GM18507 (cell line): ENCODE measurements at regions not wholly inside any gene's neighbourhood (a gene's known extent, or its start where the extent isn't known, plus 50 kb on each side); places are given as distances from the start of the nearest gene placed in this dataset.

ENCODE experiments used
- DNase-seq: peaks from one replicate; pipeline ENCODE4 v3.0.0; 2011; ENCODE audit warnings: low read depth; ENCODE audit not compliant: insufficient read length; ENCODE audit errors: extremely low spot score
- FAIRE-seq: peaks from 2 replicates; lab custom pipeline; 2011; peaks lifted over from hg19 to GRCh38; lab: Jason Lieb, UNC

DNA sequence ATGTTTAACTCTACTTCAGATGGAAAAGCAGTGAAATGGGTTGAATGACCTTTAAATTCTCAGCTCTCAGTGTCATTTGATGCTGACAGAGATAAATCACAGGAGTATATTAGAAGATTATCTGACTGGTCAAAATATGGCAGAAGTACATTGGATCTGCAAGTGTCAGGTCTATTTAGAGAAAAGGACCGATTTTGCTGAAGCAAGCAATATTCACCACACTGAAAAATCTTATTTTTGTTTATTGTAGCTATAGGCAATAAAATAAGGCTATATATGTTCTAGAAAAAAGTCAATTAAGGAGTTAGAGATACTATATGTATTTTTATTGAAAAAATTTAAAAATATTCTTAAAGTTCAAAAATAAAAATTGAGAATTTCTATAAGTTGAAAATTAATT is 325.3 kb downstream of the CXXC4 start:
- FAIRE-seq, result no peak
- DNase-seq, result no peak

DNA sequence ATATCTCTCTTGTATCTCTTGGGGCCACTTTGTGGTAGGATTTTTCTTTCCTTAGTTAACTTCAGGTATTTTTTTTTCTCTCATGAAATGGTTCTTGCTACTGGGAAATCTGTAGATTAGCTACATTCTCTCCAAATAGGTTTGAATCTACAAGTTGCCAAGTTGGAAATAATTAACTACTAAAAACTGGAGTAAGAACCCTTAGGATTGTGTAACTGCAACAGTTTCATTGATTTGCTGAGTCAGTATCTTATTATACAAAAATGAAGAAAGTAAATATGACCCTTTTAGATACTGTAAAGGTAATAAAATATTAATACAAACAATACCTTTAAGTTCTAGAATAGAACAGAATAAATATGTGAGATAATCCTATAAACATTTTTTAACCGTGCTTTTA is 327.9 kb downstream of the CXXC4 start:
- FAIRE-seq (no peak), DNase-seq (no peak)

DNA sequence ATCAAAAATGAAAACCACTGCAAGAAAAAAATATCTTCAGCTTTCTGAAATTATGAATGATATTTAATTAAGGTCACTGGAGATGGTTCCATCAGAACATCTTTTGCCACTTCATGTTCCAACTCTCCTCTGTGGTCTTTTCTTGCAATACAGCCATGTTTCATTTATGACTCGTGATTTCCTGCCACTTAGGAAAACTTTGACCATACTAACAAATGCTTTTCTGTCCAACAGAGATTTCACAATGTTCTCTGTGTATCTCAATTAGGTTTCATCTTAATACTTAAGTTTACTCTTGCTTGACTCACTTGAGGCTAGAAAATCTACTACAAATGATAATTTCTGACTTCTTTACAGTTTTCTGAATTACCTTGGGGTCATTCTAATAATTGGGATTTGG is 330.9 kb downstream of the CXXC4 start:
- no peak for DNase-seq
- FAIRE-seq, result no peak

DNA sequence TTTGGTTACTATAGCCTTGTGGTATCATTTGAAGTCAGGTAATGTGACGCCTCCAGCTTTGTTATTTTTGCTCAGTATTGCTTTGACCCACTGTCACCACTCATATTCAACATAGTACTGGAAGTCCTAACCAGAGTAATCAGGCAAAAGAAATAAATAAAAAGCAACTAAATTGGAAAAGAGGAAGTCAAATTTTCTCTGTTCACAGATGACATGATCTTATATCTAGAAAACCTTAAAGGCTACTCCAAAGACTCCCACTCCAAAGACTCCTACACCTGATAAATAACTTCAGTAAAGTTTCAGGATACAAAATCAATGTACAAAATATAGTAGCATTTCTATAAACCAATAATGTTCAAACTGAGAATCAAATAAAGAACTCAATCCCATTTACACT is 348.6 kb downstream of the CXXC4 start:
- FAIRE-seq (no peak), DNase-seq (no peak)

DNA sequence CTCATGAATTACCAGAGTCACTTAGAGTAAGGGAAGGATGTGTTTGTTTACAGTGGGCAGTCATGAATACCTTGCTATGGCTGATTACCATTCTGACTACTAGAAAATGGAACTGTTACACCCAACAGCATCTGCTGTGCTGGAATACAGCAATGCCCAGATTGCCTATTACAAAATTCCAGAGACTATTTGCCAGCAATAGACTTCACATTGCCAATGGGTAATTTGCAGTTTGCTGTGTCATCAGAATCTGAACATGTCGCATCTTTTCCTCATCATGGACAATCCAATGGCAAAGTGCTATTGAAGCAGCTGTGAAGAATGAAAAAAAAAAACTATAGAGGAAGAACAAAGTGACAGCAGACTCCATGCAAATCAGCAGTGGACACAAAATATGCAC is 356.6 kb downstream of the CXXC4 start:
- DNase-seq (no peak), FAIRE-seq (no peak)

DNA sequence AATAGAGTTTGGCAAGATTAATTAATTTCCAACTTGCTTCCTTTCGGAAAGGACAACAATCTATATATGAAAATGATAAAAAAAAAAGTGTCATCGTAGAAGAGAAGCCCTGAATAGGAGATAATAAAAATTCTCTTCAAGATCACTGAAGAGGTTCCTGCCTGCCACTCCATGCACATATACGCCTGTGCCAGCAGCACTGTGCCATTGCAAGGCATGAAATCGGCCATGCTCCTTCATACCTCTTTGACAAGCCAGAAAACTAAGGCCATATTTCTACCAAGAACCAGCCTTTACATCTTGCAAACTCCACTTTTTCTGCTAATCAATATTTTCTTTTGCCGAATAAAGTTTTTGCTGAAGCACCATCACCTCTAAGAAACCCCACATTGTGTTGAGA is 365.5 kb downstream of the CXXC4 start:
- no peak for FAIRE-seq
- no peak for DNase-seq

DNA sequence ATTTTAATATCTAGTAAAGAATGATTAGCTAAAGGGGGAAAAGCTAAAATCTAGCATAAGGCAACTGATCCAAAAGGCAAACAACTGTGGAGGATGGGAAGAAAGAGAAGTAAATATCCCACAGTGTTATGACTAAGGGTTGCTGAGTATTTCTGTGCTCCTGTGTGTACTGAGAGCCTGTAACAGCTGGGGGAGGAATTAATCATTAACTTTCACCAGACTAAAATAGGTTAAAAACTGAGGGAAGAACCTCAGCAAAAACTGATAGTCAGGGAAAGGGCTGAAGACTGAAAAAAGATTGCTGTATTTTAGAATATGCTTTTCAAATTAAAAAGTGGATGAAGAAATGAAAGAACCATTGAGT is 365.9 kb downstream of the CXXC4 start:
- FAIRE-seq (no peak), DNase-seq (no peak)

DNA sequence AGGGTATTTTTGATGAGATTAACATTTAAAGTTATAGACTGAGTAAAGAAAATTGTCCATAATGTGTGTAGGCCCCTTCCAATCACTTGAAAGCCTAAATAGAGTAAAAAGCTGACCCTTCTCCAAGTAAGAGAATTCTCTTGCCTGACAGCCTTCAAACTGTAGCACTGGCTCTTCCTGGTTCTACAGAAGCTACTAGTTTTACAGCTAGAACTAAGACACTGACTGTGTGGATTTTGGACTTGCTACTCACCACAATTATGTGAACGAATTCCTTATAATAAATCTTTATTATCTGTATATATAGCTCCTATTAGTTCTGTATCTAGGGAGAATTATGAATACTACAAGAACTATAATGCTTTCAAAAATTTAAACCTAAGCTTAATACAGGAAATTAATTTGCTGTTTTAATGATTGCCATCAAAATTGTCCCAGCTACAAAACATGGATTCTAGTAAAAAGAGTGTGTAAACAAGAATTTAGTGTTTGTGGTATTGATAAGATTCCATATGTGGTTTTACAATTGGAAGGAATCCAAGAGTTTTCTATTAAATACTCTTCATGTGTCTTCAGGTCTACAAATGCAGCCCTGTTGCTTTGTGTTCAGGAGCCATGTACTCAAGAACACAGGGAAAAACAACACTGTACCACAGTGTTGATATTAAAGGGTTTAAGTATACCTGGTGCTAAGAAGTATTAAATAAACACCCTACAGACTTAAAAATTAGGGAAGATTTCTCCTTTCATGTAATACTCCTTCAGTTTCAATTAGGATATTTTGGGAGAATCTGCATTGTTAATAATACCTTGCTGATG is 366.5 kb downstream of the CXXC4 start:
- FAIRE-seq (no peak), DNase-seq (no peak)

DNA sequence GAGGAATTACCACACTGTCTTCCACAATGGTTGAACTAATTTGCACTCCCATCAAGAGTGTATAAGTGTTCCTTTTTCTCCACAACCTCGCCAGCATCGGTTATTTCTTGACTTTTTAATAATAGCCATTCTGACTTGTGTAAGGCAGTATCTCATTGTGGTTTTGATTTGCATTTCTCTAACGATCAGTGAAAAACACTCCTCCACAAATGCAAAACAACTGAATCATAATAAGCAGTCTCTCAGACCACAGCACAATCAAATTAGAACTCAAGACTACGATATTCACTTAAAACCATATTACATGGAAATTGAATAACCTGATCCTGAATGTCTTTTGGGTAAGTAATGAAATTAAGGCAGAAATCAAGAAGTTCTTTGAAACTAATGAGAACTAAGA is 371.7 kb downstream of the CXXC4 start:
- DNase-seq (no peak), FAIRE-seq (no peak)

DNA sequence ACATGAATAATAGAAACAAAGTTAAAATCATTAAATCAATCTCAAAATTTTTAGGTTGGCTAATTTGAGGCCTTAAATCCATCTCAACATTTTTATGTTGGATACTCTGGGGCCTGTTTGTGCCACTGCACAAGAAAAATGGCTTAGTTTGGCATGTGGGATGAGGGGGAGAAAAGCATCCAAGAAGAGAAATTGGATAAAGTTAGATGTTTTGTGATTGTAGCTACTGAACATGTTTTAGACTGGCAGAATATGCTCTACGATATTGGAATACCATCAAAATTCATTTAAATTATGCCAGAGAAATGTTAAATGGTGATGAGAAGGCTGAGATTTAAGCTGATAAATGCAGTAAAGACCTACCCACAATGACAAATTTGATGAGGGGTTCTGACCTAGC is 376.9 kb downstream of the CXXC4 start:
- FAIRE-seq (no peak), DNase-seq (no peak)

DNA sequence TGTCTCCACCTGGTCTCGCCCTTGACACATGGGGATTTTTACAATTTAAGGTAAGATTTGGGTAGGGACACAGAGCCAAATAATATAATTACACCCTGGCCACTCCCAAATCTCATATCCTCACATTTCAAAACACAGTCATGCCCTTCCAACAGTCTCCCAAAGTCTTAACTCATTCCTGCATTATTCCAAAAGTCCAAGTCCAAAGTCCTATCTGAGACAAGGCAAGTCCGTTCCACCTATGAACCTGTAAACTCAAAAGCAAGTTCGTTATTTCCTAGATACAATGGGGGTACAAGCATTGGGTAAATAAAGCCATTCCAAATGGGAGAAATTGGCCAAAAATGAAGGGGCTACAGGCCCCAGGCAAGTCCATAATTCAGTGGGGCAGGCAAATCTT is 380.8 kb downstream of the CXXC4 start:
- no peak for FAIRE-seq
- DNase-seq, result no peak

DNA sequence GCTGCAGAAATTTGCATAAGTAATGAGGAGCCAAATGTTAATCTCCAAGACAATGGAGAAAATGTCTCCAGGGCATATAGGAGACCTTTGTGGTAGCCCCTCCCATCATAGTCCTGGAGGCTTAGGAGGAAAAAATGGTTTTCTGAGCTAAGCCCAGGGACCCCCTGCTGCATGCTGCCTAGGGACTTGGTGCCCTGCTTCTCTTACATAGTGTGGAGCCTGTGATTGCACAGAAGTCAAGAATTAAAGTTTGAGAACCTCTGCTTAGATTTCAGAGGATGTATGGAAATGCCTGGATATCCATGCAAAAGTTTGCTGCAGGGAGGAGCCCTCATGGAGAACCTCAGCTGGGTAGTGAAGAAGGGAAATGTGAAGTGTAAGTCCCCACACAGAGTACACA is 379.4 kb upstream of the TACR3 start:
- FAIRE-seq, result no peak
- DNase-seq, result no peak

DNA sequence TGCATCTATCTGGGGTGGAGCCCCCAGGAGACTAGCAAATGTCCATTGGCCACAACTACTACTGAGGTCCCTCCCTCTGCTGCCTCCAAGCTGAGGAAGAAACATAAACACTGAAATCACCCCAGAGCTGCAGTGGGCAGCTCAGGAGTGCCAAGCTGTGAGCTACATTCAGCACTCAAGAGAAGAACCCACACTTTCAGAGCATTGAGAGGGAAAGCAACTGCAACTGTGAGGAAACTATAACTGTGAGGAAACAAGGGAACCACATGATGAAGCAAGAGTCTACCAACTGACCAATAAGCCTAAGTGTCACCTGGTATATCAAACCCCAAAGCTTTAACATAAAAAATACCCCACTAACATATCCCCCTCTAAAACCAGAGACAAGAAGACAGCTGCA is 373.5 kb upstream of the TACR3 start:
- DNase-seq (no peak), FAIRE-seq (no peak)

DNA sequence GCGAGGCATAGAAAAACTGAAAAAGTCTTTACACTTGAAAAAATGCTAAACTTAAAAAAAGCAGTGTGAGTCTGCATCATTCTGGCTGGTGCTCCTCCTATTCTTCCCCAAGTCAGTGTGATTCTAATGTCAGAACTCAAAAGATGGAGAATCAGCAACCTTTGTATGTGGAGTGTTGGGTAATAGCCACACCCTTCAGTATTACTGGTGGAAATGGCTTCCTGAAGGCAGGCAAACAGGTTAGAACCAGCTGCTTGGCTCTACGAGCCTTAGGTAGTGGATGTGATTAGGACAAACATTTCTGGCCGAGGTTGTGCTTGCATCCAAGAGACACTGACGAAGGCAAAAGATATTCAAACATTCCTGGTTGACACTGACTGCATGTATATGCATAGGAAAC is 353.4 kb upstream of the TACR3 start:
- FAIRE-seq (no peak), DNase-seq (no peak)

DNA sequence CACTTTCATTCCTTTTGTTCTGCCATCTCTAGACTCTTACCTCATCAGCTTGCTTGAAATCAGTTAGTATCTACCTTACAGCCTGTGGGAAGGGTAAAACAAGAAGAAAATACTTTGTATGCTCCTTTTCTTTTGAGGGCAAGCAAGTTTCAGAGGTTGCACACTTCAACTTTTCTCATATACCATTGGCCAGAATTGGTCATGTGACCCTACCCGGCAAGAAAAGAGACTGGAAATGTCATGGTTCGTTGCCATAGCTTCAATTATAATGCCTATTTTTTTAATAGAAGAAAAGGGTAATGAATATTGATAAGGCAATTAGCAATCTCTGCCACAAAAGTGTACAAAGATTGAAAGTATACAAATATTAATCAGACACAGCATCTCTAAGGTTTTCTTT is 346.7 kb upstream of the TACR3 start:
- DNase-seq, result no peak
- FAIRE-seq, result no peak

DNA sequence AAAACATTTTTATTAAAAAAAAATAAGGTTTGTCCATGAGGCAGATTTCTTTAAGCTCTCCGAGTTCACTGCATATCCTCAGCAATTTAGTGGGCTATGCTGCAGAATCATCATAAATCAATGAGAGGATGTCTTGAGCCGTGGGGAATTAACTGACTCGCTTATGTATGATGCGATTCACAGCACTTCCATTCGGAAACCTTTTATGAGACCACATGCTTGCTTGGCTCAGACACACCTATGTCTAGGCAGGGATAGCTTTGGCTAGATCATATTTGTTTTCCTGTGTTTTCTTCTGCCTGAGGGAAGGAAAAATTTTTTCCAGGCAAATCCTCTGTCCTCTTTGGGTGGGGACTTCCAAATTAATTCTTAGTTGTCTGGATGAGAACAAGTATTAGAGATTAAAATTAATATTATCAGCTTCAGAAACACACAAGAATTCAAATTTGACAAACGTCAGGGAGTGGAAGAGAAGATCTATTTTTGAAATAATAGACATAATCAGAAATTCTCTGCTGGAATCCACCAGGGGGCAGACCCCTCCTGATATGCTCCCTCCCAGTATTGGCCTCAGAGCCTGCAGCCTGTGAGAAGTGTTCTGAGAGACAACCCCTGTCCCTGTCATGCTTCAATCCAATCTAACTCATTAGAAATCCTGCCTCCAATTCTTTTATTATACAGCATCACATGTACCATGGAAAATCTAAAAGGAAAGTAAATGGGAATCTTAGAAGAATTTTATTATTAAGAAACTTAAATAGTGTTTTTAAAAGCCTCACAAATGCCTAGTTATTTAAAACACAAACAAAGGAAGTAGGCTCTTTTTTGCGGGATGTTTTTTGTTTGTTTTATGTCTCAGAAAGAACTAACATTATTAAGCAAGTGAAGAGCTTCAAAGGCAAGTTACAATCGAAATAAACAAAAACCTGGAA is 345.1 kb upstream of the TACR3 start:
- FAIRE-seq (peak; percentile 75), DNase-seq (no peak)

DNA sequence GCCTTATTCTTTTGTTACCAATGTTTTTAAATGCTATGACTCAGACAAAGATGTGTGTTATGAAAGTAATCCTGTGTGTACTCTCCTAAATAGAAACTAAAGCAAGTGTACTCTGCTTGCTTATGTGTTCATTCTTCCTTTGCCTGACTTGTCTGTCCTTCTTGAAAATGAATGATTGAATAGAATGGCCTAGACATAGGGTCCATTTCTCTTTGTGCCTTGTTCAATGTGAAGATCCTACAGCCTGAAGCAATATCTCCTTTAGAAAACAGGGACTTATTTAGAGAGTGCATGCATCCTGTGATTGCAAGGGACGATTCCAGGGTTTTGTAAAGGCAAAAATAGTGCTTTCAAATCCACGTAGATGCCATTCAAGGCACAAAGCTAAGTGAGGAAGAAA is 343.6 kb upstream of the TACR3 start:
- FAIRE-seq, result no peak

DNA sequence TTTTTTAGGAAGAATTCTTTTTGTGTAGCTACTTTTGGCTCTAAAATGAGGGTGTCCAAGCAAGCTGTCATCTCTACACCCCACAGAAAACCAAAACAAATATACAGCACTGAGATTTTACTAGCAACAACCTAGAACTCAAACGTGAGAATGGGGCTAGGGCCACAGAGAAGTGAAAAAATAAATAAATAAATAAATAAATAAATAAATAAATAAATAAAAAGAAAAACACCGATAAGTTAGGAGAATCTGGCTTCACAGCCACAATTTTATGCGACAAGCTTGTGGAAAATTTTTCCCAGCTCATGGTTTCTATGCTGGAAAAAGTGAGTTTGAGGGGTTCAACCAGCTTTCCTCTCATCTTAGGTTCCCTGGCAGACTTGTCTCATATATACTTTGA is 324.6 kb upstream of the TACR3 start:
- no peak for DNase-seq
- FAIRE-seq, result no peak

More for the DNA sequence above, 343.6 kb upstream of the TACR3 start:
- DNase-seq, result no peak

DNA sequence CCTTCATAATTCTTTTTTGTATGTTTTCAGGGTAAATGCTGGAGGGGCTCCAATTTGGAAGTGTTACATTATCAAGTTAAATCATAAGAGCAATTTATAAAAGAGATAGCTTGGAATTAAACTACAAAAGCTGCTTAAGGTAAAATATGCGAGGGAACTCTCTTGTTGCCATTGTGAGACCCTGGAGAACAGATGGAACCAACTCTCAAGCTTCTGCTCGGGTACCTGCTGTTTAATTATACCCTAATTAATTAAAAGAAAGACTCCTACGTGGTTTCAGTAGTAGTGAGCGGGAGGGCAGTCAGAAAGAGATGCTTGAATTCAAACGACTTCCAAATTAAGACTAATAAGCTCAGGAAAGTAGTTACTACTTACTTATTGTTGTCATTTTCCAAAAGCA is 313.1 kb upstream of the TACR3 start:
- no peak for DNase-seq

DNA sequence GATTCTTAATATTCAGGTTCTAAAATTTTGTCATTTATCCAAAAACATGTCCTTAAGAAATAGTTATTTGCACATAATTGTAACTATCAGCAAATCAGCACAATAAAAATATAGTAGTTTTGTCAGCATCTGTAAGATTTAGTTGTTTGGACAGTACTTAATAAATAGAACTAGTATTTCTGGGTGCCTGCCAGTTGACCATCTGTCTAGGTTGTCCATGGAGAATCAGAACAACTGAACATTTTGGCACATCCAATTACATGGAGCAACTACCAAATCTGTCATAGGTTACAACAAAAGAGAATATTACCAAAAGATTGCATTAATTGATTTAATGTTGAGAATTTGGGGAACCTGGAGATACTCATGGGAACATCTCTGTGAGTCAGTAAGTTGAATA is 305.5 kb upstream of the TACR3 start:
- no peak for FAIRE-seq
- no peak for DNase-seq

More for the DNA sequence above, 313.1 kb upstream of the TACR3 start:
- no peak for FAIRE-seq

DNA sequence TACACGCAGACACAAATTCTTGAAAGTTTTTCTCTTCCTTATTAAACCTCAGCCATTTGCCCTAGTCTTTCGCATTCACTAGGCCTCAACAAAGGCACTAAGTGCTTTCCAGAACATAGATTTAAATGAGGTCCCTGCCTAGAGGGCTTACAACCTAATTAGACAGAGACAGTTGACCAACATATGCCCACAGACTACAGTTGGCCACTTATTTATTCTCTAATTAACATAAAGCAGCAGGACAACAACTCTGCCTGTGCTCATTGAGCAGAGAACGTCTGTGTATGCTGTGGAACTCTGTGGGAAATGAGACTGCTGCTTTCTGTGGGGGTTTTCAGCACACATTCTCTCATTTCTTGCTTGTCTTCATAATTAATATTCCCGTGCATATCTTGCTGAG is 303.0 kb upstream of the TACR3 start:
- FAIRE-seq, result no peak
- no peak for DNase-seq
